ENCODE measurements at regions not wholly inside any gene's neighbourhood (a gene's known extent, or its start where the extent isn't known, plus 50 kb on each side); places are given as distances from the start of the nearest gene placed in this dataset.

DNA sequence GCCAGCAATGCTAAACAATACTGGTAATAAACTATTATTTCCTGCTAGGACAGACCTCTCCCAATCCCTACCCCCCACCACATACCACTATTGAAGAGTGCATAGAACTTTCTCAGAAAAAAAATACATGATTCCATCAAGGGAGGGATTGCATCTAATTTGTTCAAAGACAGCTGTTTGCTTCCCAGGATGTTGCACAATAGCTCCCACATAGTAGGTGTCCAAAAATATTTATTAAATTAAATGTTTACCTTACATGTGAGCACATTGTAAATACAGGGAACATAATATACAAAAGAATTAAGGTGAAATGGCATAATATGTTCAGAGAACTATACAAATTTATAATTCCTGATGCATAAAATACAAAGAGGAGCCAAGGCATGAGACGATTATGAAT, 1111.8 kb upstream of the LCORL start:
- Histone ChIP-seq H3K27me3 (no peaks in the 10 kb centered on the region), H3K4me3 (no peak overlapping the region), H3K27ac (no peak overlapping the region), H3K9me3 (replicated peaks in 1 of 3) (no peaks in the 10 kb centered on the region), H3K4me1 (replicated peaks in 1 of 2) (no peaks in the 10 kb centered on the region), H3K36me3 (replicated peaks in 1 of 2) (no peaks in the 10 kb centered on the region)
- DNase-seq = no peak
- 64 to 76% (median 72%) methylated on average over 1 of the region's 1 CpG for WGBS, 4 donors
- TF ChIP-seq, protein P1, sequence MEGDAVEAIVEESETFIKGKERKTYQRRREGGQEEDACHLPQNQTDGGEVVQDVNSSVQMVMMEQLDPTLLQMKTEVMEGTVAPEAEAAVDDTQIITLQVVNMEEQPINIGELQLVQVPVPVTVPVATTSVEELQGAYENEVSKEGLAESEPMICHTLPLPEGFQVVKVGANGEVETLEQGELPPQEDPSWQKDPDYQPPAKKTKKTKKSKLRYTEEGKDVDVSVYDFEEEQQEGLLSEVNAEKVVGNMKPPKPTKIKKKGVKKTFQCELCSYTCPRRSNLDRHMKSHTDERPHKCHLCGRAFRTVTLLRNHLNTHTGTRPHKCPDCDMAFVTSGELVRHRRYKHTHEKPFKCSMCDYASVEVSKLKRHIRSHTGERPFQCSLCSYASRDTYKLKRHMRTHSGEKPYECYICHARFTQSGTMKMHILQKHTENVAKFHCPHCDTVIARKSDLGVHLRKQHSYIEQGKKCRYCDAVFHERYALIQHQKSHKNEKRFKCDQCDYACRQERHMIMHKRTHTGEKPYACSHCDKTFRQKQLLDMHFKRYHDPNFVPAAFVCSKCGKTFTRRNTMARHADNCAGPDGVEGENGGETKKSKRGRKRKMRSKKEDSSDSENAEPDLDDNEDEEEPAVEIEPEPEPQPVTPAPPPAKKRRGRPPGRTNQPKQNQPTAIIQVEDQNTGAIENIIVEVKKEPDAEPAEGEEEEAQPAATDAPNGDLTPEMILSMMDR (IDR thresholded peaks at IDR 0.05) = no peak
- no peak for TF ChIP-seq POLR2A (IDR thresholded peaks at IDR 0.05)
- intact Hi-C loops (cut with DNase I) = no loop called here

DNA sequence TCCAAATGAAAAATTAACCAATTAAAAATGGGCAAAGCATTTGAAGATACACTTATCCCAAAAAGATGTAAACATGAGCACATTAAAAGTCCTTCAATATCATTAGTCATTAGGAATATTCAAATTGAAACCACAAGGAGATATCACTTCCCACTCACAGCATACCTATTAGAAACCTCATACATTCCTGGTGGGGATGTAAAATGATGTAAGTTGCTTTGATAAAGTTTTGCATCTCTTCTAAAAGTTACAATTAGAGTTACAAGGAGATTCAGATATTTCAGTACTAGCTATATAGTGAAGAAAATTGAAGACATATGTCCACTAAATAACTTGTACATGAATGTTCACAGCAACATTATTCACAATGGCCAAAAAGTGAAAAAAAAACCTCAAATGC, 1109.3 kb upstream of the LCORL start:
- no peaks in the 10 kb centered on the region for H3K9me3 ChIP-seq (replicated peaks in 1 of 3)

DNA sequence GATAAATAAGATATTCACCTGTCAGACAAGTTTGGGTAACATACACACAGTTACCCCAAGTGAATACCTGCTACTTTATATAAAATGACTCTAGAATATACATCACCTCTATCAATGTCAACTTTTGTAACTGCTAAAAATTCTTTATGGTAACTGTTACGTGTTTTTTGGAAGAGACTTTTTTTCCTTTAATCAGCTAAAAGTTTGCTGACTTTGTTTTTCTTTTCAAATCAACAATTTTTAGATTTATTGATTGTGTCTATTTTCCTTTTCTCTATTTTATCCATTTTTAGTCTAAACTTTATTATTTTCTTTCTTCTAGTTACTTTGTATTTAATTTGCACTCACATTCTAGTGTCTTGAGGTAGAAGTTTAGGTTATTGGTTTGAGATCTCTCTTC, 1106.6 kb upstream of the LCORL start:
- Histone ChIP-seq H3K27me3 (no peaks in the 10 kb centered on the region), H3K4me1 (replicated peaks in 1 of 2) (no peaks in the 10 kb centered on the region), H3K9me3 (replicated peaks in 1 of 3) (no peaks in the 10 kb centered on the region), H3K36me3 (replicated peaks in 1 of 2) (no peaks in the 10 kb centered on the region), H3K4me3 (no peak overlapping the region), H3K27ac (no peak overlapping the region)
- TF ChIP-seq, protein P1 (IDR thresholded peaks at IDR 0.05) = no peak
- no peak for TF ChIP-seq POLR2A (IDR thresholded peaks at IDR 0.05)
- no peak for DNase-seq
- intact Hi-C loops (cut with DNase I) = no loop called here
- WGBS, 4 donors = 81 to 95% (median 91%) methylated on average over 1 of the region's 1 CpG

More for the DNA sequence above, 1109.3 kb upstream of the LCORL start:
- H3K27ac ChIP-seq = no peak overlapping the region
- DNase-seq = no peak
- no peak overlapping the region for H3K4me3 ChIP-seq
- H3K4me1 ChIP-seq (replicated peaks in 1 of 2) = no peaks in the 10 kb centered on the region
- TF ChIP-seq POLR2A (IDR thresholded peaks at IDR 0.05) = no peak
- TF ChIP-seq, protein P1 (IDR thresholded peaks at IDR 0.05) = no peak
- H3K36me3 ChIP-seq (replicated peaks in 1 of 2) = no peaks in the 10 kb centered on the region
- H3K27me3 ChIP-seq = no peaks in the 10 kb centered on the region
- intact Hi-C loops (cut with DNase I) = no loop called here

DNA sequence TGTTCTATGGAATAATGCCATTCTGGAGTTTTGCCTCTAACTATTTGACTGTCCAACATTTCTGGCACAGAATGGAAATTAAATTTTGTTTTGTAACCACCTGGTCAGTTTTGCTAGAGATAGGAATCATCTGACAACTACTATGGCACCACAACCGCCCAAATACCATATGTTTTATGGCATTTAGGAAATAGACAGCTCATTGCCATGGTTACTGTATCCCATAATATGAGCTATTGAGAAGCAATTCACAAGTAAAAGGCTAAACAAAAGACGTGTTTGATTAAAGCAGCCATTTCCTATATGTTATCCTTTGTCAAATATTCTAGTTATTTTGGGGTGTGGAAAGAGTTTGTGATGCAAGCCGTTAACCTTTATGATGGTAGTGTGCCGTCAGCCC, 1105.3 kb upstream of the LCORL start:
- no peaks in the 10 kb centered on the region for H3K9me3 ChIP-seq (replicated peaks in 1 of 3)
- intact Hi-C loops (cut with DNase I) = no loop called here

More for the DNA sequence above, 1105.3 kb upstream of the LCORL start:
- H3K4me1 ChIP-seq (replicated peaks in 1 of 2) = no peaks in the 10 kb centered on the region
- 75 to 82% (median 79%) methylated on average over 4 of the region's 4 CpGs for WGBS, 4 donors
- H3K27ac ChIP-seq = no peak overlapping the region
- no peaks in the 10 kb centered on the region for H3K27me3 ChIP-seq
- no peaks in the 10 kb centered on the region for H3K36me3 ChIP-seq (replicated peaks in 1 of 2)
- H3K4me3 ChIP-seq = no peak overlapping the region
- no peak for TF ChIP-seq POLR2A (IDR thresholded peaks at IDR 0.05)
- TF ChIP-seq, protein P1 (IDR thresholded peaks at IDR 0.05) = no peak
- DNase-seq = no peak

Measured in adrenal gland (tissue), 9 donors.